ENCODE measurements at regions not wholly inside any gene's neighbourhood (a gene's known extent, or its start where the extent isn't known, plus 50 kb on each side); places are given as distances from the start of the nearest gene placed in this dataset.

- no peaks in the 10 kb centered on the region for H3K79me1 ChIP-seq (ENCODE audit: insufficient read depth, low read depth, low read length, poor library complexity, severe bottlenecking)
- no peak overlapping the region for H3K4me2 ChIP-seq (ENCODE audit: insufficient read depth, insufficient read length, low read length)
- no peak overlapping the region for H2BK15ac ChIP-seq (ENCODE audit: low read depth, low read length)
- H3K18ac ChIP-seq (ENCODE audit: insufficient read length, low read depth, low read length) = no peak overlapping the region
- H3K14ac ChIP-seq (ENCODE audit: insufficient read depth, low read length) = no peak overlapping the region
- no peak overlapping the region for H2AFZ ChIP-seq (ENCODE audit: low read length)
- no peaks in the 10 kb centered on the region for H3K4me1 ChIP-seq (ENCODE audit: insufficient read depth, low read length)
- H3K23ac ChIP-seq (ENCODE audit: insufficient read length, low read depth, low read length) = no peak overlapping the region
- H3K27me3 Mint-ChIP-seq (ENCODE audit: low read depth) = peaks cover 3% of the 10 kb centered on the region
- H3K27ac Mint-ChIP-seq = no peak overlapping the region
- WGBS (ENCODE audit: extremely low coverage, insufficient read length, low lambda C conversion rate) = no CpG with 5 or more reads among the region's 3 CpGs
- no peaks in the 10 kb centered on the region for H3K9me3 Mint-ChIP-seq
- no peak overlapping the region for H4K5ac ChIP-seq (ENCODE audit: insufficient read length, low read depth, low read length)
- H3K79me2 ChIP-seq (ENCODE audit: insufficient read depth, low read length) = no peaks in the 10 kb centered on the region
- no peaks in the 10 kb centered on the region for H4K20me1 ChIP-seq (ENCODE audit: control insufficient read depth, insufficient read depth, insufficient read length)
- peaks cover 16 to 19% of the 10 kb centered on the region in 2 experiments for H3K4me1 Mint-ChIP-seq
- H3K27me3 ChIP-seq (ENCODE audit: insufficient read depth, low read length) = no peaks in the 10 kb centered on the region
- H4K8ac ChIP-seq (replicated peaks; ENCODE audit: insufficient read length, low read depth, low read length) = no peak overlapping the region
- no peak overlapping the region for H2BK120ac ChIP-seq (ENCODE audit: low read depth, low read length, poor library complexity, severe bottlenecking)
- H3K9me3 ChIP-seq (ENCODE audit: control insufficient read depth, low read depth, low read length) = no peaks in the 10 kb centered on the region
- H3K27ac ChIP-seq (ENCODE audit: insufficient read length, low read depth, low read length) = no peak overlapping the region
- H3K4ac ChIP-seq (ENCODE audit: low read depth, low read length) = no peak overlapping the region
- H3K9ac ChIP-seq (ENCODE audit: extremely low read depth, insufficient read length, low read length) = no peak overlapping the region
- no peak overlapping the region for H2BK12ac ChIP-seq (ENCODE audit: insufficient read length, low read depth, low read length)
- DNase-seq = no peak
- no peak overlapping the region for H2AK5ac ChIP-seq (ENCODE audit: insufficient read length, low read length)
- no peak overlapping the region for H3K4me3 Mint-ChIP-seq
- no peak overlapping the region for H3T11ph ChIP-seq (ENCODE audit: low read length)
- no peak overlapping the region for H2BK20ac ChIP-seq (ENCODE audit: low read depth, low read length, poor library complexity, severe bottlenecking)
- H3K56ac ChIP-seq (ENCODE audit: insufficient read length, low read depth, low read length) = no peak overlapping the region
- no peaks in the 10 kb centered on the region for H3K23me2 ChIP-seq (ENCODE audit: insufficient read length, low read depth, low read length, poor library complexity, severe bottlenecking)
- H3K36me3 Mint-ChIP-seq (ENCODE audit: insufficient read depth in 1 of 3, low read depth in 3 of 3) = no peaks in the 10 kb centered on the region
- TF ChIP-seq CTCF (conservative IDR thresholded peaks at IDR 0.05) = no peak
- no peak overlapping the region for H4K91ac ChIP-seq (ENCODE audit: insufficient read length, low read depth, low read length)
- no peak overlapping the region for H2BK5ac ChIP-seq (ENCODE audit: insufficient read length, low read length)
Observed at GRCh38 chr4:110368409-110368808, 107.5 kb upstream of the ENPEP start.

Measured in H9 (cell line).